NCI-H1092 (cell line): ENCODE measurements at regions not wholly inside any gene's neighbourhood (a gene's known extent, or its start where the extent isn't known, plus 50 kb on each side); places are given as distances from the start of the nearest gene placed in this dataset.
A peak's percentile ranks its signal among the peaks of the same experiment; 100 is the strongest.

Source experiments
- DNase-seq: peaks from one replicate; lab custom pipeline; 2025; lab: John Stamatoyannopoulos, UW

- DNase-seq, result no peak
Measured at GRCh38 chr15:60137711-60138396, 133.7 kb downstream of the FOXB1 start.

GRCh38 chr15:60138397-60138968 lies 134.4 kb downstream of the FOXB1 start:
- no peak for DNase-seq

GRCh38 chr15:60152386-60152785 lies 148.3 kb downstream of the FOXB1 start:
- DNase-seq, result no peak

- DNase-seq, result no peak
Measured at GRCh38 chr15:60154764-60155325, 150.7 kb downstream of the FOXB1 start.

- DNase-seq, result no peak
Measured at GRCh38 chr15:60155661-60156060, 151.6 kb downstream of the FOXB1 start.

- no peak for DNase-seq
Measured at GRCh38 chr15:60160909-60161308, 156.8 kb downstream of the FOXB1 start.

- DNase-seq, result no peak
Measured at GRCh38 chr15:60161704-60162103, 157.6 kb downstream of the FOXB1 start.

- no peak for DNase-seq
Measured at GRCh38 chr15:60162251-60162967, 158.3 kb downstream of the FOXB1 start.

GRCh38 chr15:60162968-60163355 lies 158.9 kb downstream of the FOXB1 start:
- DNase-seq, result no peak

GRCh38 chr15:60165111-60165510 lies 161.0 kb downstream of the FOXB1 start:
- no peak for DNase-seq

GRCh38 chr15:60172143-60172542 lies 168.0 kb downstream of the FOXB1 start:
- no peak for DNase-seq

GRCh38 chr15:60179786-60180391 lies 175.8 kb downstream of the FOXB1 start:
- DNase-seq, result peak; percentile 2

- DNase-seq, result peak; percentile 9
Measured at GRCh38 chr15:60181957-60182356, 177.8 kb downstream of the FOXB1 start.

GRCh38 chr15:60183366-60183765 lies 179.3 kb downstream of the FOXB1 start:
- no peak for DNase-seq

- DNase-seq, result no peak
Measured at GRCh38 chr15:60184579-60184978, 180.5 kb downstream of the FOXB1 start.

- DNase-seq, result no peak
Measured at GRCh38 chr15:60191016-60191415, 186.9 kb downstream of the FOXB1 start.

- no peak for DNase-seq
Measured at GRCh38 chr15:60191821-60192220, 187.7 kb downstream of the FOXB1 start.

GRCh38 chr15:60195611-60196010 lies 191.5 kb downstream of the FOXB1 start:
- DNase-seq, result no peak

- no peak for DNase-seq
Measured at GRCh38 chr15:60204131-60204885, 193.5 kb downstream of the ANXA2 start.

- no peak for DNase-seq
Measured at GRCh38 chr15:60208709-60209108, 189.1 kb downstream of the ANXA2 start.

- no peak for DNase-seq
Measured at GRCh38 chr15:60212536-60212935, 185.2 kb downstream of the ANXA2 start.
